GM12875 (cell line): ENCODE measurements at regions not wholly inside any gene's neighbourhood (a gene's known extent, or its start where the extent isn't known, plus 50 kb on each side); places are given as distances from the start of the nearest gene placed in this dataset.

ENCODE experiments used
- H3K4me3 ChIP-seq: one replicate; pipeline ENCODE4 v1.5.1; 2011; ENCODE audit warnings: low read depth, low read length, control low read depth
- CTCF ChIP-seq: IDR thresholded peaks from 2 replicates; pipeline ENCODE4 v1.5.1; 2011; ENCODE audit warnings: low read depth, mild to moderate bottlenecking, control low read depth, inconsistent platforms, low read length, moderate library complexity, borderline replicate concordance; ENCODE audit not compliant: insufficient read depth

GRCh38 chr6:95946906-95947305 is 68.9 kb upstream of the FUT9 start:
- no peak for TF ChIP-seq CTCF
- H3K4me3 ChIP-seq = no peak overlapping the region

- no peak for TF ChIP-seq CTCF
- no peak overlapping the region for H3K4me3 ChIP-seq
Observed at GRCh38 chr6:95948324-95948723, 67.5 kb upstream of the FUT9 start.

- no peak overlapping the region for H3K4me3 ChIP-seq
- TF ChIP-seq CTCF = no peak
Observed at GRCh38 chr6:95949985-95950384, 65.8 kb upstream of the FUT9 start.

GRCh38 chr6:95958686-95959085 is 57.1 kb upstream of the FUT9 start:
- no peak for TF ChIP-seq CTCF
- no peak overlapping the region for H3K4me3 ChIP-seq

GRCh38 chr6:95959261-95959660 is 56.5 kb upstream of the FUT9 start:
- TF ChIP-seq CTCF = no peak
- no peak overlapping the region for H3K4me3 ChIP-seq
